Hepatocyte (in vitro differentiated cells): ENCODE measurements at regions not wholly inside any gene's neighbourhood (a gene's known extent, or its start where the extent isn't known, plus 50 kb on each side); places are given as distances from the start of the nearest gene placed in this dataset.

Experiments
- DNase-seq: peaks from one replicate; pipeline ENCODE4 v3.0.0-alpha.2; 2016; ENCODE audit warnings: low spot score
- H2AFZ ChIP-seq: fragments of 200-600 bp; sonication (generic); 2 replicates; pipeline ENCODE4 v1.6.0; 2016; ENCODE audit warnings: antibody characterized with exemption, mild to moderate bottlenecking
- H3K27ac ChIP-seq: fragments of 200-600 bp; sonication (generic); 2 replicates; pipeline ENCODE4 v1.5.1; 2016; ENCODE audit warnings: mild to moderate bottlenecking
- H3K27me3 ChIP-seq: fragments of 200-600 bp; sonication (generic); 2 replicates; pipeline ENCODE4 v1.6.1; 2016
- H3K36me3 ChIP-seq: fragments of 200-600 bp; sonication (generic); replicated peaks from 2 replicates; pipeline ENCODE4 v1.5.1; 2016; ENCODE audit warnings: low read depth; ENCODE audit not compliant: insufficient read depth
- H3K4me1 ChIP-seq: fragments of 200-600 bp; sonication (generic); 2 replicates; pipeline ENCODE4 v1.5.1; 2016; ENCODE audit warnings: mild to moderate bottlenecking, moderate library complexity; ENCODE audit not compliant: insufficient read depth
- H3K4me2 ChIP-seq: fragments of 200-600 bp; sonication (generic); 2 replicates; pipeline ENCODE4 v1.6.0; 2016
- H3K4me3 ChIP-seq: fragments of 200-600 bp; sonication (generic); 2 replicates; pipeline ENCODE4 v1.5.1; 2016; ENCODE audit warnings: mild to moderate bottlenecking
- H3K79me2 ChIP-seq: fragments of 200-600 bp; sonication (generic); 2 replicates; pipeline ENCODE4 v1.6.0; 2017; ENCODE audit warnings: mild to moderate bottlenecking
- H3K9me2 ChIP-seq: fragments of 200-600 bp; sonication (generic); replicated peaks from 2 replicates; pipeline ENCODE4 v1.6.0; 2017; ENCODE audit warnings: mild to moderate bottlenecking; ENCODE audit not compliant: insufficient read depth
- H3K9me3 ChIP-seq: fragments of 200-600 bp; sonication (generic); 2 replicates; pipeline ENCODE4 v1.5.1; 2016; ENCODE audit warnings: low read depth, mild to moderate bottlenecking
- H4K20me1 ChIP-seq: fragments of 200-600 bp; sonication (generic); 2 replicates; pipeline ENCODE4 v1.6.0; 2016; ENCODE audit warnings: mild to moderate bottlenecking; ENCODE audit not compliant: insufficient read depth, poor library complexity, severe bottlenecking
- EZH2 ChIP-seq: fragments of 200-600 bp; sonication (generic); IDR thresholded peaks from 2 replicates; pipeline ENCODE4 v1.6.1; 2016; ENCODE audit warnings: antibody characterized with exemption, mild to moderate bottlenecking, borderline replicate concordance
- EZH2phosphoT487 ChIP-seq: fragments of 200-600 bp; sonication (generic); IDR thresholded peaks from one replicate; pipeline ENCODE4 v1.6.1; 2018; ENCODE audit warnings: antibody characterized with exemption, mild to moderate bottlenecking, low read depth, moderate library complexity; ENCODE audit not compliant: unreplicated experiment, severe bottlenecking
- WGBS: methylation state at CpG from one replicate; pipeline ENCODE4 v1.1.6; 2016; ENCODE audit warnings: low lambda C conversion rate; ENCODE audit errors: missing lambda C conversion rate; 5-methylcytosine and 5-hydroxymethylcytosine counted together
- TF ChIP-seq, protein P1 (sequence below): fragments of 200-600 bp; sonication (generic); IDR thresholded peaks from 2 replicates; pipeline ENCODE4 v1.5.1; 2016; ENCODE audit warnings: antibody characterized with exemption, mild to moderate bottlenecking; ENCODE audit not compliant: poor library complexity

DNA sequence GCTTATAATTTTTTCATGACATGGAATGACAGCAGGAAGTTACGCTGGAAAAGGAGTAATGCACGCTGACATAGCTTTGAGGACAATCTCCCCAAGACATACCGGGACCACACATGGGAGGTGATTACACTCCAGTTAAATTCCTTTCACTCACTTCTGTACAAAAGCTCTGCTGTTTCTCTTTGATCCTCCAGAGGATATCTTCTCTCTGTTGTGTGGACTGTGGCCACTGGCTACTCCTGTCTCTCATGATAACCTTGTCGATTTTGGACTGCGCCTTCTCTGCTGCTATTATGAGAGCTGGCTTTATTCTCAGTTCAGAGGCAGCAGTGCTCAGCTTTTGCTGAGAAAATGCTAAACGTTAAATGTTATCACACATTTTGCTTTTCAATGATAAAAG, 464.6 kb downstream of the FGF9 start:
- Histone ChIP-seq H3K9me3 (no peaks in the 10 kb centered on the region), H3K27ac (peak overlapping the region; percentile 20), H3K9me2 (no peaks in the 10 kb centered on the region), H3K4me3 (no peak overlapping the region), H4K20me1 (no peaks in the 10 kb centered on the region), H3K36me3 (no peaks in the 10 kb centered on the region), H3K4me1 (peaks cover 9% of the 10 kb centered on the region), H3K4me2 (peak overlapping the region; percentile 46), H3K27me3 (no peaks in the 10 kb centered on the region), H3K79me2 (no peaks in the 10 kb centered on the region), H2AFZ (no peak overlapping the region)
- 28% methylated on average over 6 of the region's 6 CpGs for WGBS
- DNase-seq, result no peak
- TF ChIP-seq EZH2phosphoT487 (no peak), EZH2 (no peak)
- TF ChIP-seq, protein P1, sequence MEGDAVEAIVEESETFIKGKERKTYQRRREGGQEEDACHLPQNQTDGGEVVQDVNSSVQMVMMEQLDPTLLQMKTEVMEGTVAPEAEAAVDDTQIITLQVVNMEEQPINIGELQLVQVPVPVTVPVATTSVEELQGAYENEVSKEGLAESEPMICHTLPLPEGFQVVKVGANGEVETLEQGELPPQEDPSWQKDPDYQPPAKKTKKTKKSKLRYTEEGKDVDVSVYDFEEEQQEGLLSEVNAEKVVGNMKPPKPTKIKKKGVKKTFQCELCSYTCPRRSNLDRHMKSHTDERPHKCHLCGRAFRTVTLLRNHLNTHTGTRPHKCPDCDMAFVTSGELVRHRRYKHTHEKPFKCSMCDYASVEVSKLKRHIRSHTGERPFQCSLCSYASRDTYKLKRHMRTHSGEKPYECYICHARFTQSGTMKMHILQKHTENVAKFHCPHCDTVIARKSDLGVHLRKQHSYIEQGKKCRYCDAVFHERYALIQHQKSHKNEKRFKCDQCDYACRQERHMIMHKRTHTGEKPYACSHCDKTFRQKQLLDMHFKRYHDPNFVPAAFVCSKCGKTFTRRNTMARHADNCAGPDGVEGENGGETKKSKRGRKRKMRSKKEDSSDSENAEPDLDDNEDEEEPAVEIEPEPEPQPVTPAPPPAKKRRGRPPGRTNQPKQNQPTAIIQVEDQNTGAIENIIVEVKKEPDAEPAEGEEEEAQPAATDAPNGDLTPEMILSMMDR, result no peak

DNA sequence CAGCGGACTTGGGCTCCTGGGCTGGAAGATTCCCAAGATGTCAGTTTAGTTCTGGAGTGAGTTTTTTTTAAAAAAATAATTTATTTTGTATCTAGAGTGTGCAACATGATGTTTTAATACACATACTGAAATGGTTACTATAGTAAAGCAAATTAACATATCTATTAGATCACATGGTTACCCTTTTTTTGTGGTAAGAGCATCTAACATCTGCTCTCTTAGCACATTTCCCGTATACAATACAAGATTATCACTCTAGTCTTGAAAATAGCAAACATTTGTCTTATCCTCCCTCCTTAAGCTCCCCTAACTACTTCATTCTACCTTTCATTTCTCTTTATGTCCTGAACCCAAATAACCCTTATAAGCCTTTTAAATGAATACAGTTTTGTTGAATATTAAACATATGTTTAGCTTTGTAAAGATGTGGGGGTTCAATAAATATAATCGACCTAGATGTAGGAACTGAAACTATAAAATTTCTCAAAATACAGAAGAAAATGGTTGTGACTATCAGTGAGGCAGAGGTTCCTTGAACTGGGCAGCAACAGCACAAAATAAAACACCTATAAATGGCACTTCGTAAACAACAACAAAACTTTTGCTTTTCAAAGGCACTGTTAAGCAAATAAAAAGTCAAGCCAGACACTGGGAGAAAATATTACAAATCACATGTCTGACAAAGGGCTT, 466.6 kb downstream of the FGF9 start:
- 92% methylated on average over 4 of the region's 4 CpGs for WGBS
- Histone ChIP-seq H3K36me3 (no peaks in the 10 kb centered on the region), H3K27ac (no peak overlapping the region), H3K4me2 (no peak overlapping the region), H3K27me3 (no peaks in the 10 kb centered on the region), H3K4me3 (no peak overlapping the region), H4K20me1 (no peaks in the 10 kb centered on the region), H3K9me2 (no peaks in the 10 kb centered on the region), H3K4me1 (peaks cover 9% of the 10 kb centered on the region), H2AFZ (no peak overlapping the region), H3K9me3 (no peaks in the 10 kb centered on the region), H3K79me2 (no peaks in the 10 kb centered on the region)
- no peak for DNase-seq
- TF ChIP-seq, protein P1, result no peak
- TF ChIP-seq EZH2 (no peak), EZH2phosphoT487 (no peak)

DNA sequence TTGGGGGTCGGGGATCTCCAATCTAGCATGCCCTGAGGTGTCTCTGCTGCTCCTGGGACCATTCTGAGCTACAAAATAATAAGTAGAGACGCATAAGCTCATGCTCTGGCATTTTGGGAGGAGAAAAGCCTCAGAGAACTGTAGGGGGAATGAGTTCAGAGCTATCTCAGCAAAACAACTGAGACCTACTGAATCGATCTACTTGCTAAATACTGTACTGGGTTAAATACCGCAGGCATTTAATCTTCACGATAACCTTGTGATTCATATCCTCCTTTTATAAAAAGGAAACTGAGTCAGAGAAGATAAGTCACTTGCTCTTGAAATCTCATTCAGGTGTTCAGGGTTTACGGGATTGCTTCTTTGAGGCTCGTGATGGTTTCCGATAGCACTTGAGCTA, 468.1 kb downstream of the FGF9 start:
- H3K4me3 ChIP-seq, result no peak overlapping the region
- no peak overlapping the region for H3K4me2 ChIP-seq
- H3K4me1 ChIP-seq, result peaks cover 9% of the 10 kb centered on the region
- WGBS, result 91% methylated on average over 8 of the region's 8 CpGs
- no peaks in the 10 kb centered on the region for H3K36me3 ChIP-seq
- H4K20me1 ChIP-seq, result no peaks in the 10 kb centered on the region
- no peak overlapping the region for H2AFZ ChIP-seq
- no peaks in the 10 kb centered on the region for H3K79me2 ChIP-seq
- no peak overlapping the region for H3K27ac ChIP-seq
- H3K9me2 ChIP-seq, result no peaks in the 10 kb centered on the region
- TF ChIP-seq EZH2, result no peak
- TF ChIP-seq, protein P1, result no peak
- TF ChIP-seq EZH2phosphoT487, result no peak
- no peak for DNase-seq
- no peaks in the 10 kb centered on the region for H3K27me3 ChIP-seq
- no peaks in the 10 kb centered on the region for H3K9me3 ChIP-seq

DNA sequence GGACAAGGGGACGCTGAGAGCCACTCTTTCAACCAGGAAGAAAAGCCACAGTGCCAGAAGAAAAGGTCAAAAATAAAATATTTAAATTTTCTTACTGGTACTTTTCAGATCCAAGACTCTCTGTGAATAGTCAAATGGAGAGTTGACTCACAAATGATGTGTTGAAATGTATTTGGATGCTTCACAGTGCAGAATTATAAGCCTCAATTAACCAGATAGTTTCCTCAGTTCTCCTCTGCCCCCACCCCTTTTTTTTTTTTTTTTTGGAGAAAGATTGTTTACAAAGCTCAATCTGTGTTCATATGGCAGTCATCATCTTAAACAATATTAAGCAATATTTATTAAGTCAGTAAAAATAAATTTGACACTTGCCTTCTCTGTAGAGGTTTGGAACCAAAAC, 470.8 kb downstream of the FGF9 start:
- Histone ChIP-seq H3K36me3 (no peaks in the 10 kb centered on the region), H2AFZ (no peak overlapping the region), H3K4me3 (no peak overlapping the region), H3K4me2 (no peak overlapping the region), H3K79me2 (no peaks in the 10 kb centered on the region), H3K27me3 (no peaks in the 10 kb centered on the region), H3K27ac (no peak overlapping the region), H3K9me3 (no peaks in the 10 kb centered on the region), H3K4me1 (no peaks in the 10 kb centered on the region), H4K20me1 (no peaks in the 10 kb centered on the region), H3K9me2 (no peaks in the 10 kb centered on the region)
- DNase-seq, result no peak
- 92% methylated on average over 1 of the region's 1 CpG for WGBS
- TF ChIP-seq, protein P1, result no peak
- TF ChIP-seq EZH2phosphoT487 (no peak), EZH2 (no peak)
